ENCODE measurements at regions not wholly inside any gene's neighbourhood (a gene's known extent, or its start where the extent isn't known, plus 50 kb on each side); places are given as distances from the start of the nearest gene placed in this dataset.

DNA sequence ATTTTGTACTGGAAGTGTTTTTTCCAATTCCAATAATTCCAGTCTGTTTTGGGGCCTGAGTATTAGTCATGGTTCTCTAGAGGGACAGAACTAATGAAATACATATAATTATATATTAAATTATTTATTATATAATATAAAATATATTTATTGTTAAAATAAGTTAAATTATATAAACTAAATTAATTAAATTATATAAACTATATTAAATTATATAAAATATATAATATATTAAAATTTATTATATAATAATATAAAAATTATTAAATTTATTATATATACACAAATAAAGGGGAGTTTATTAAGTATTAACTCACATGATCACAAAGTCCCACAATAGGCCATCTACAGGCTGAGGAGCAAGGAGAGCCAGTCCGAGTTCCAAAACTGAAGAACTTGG is 253.4 kb upstream of the NETO1 start:
- Histone ChIP-seq H2AFZ (ENCODE audit: low read depth, low read length) (no peak overlapping the region), H3K36me3 (replicated peaks; ENCODE audit: low read depth, low read length) (no peaks in the 10 kb centered on the region), H3K4me2 (ENCODE audit: low read length) (no peak overlapping the region), H3K4me3 (ENCODE audit: low read length) (no peak overlapping the region), H3K27me3 (ENCODE audit: low read depth, low read length) (no peaks in the 10 kb centered on the region), H3K4me1 (ENCODE audit: low read length) (no peaks in the 10 kb centered on the region), H3K9ac (ENCODE audit: low read length) (no peak overlapping the region), H4K20me1 (ENCODE audit: insufficient read depth, low read length) (no peaks in the 10 kb centered on the region), H3K9me3 (ENCODE audit: insufficient read depth, low read length) (no peaks in the 10 kb centered on the region), H3K27ac (ENCODE audit: low read length) (no peak overlapping the region), H3K79me2 (ENCODE audit: low read length) (no peaks in the 10 kb centered on the region)
- no peak for TF ChIP-seq EZH2phosphoT487 (IDR thresholded peaks at IDR 0.05; ENCODE audit: low read depth)
- no peak for TF ChIP-seq CTCF (IDR thresholded peaks at IDR 0.05; ENCODE audit: low read depth, low read length)

DNA sequence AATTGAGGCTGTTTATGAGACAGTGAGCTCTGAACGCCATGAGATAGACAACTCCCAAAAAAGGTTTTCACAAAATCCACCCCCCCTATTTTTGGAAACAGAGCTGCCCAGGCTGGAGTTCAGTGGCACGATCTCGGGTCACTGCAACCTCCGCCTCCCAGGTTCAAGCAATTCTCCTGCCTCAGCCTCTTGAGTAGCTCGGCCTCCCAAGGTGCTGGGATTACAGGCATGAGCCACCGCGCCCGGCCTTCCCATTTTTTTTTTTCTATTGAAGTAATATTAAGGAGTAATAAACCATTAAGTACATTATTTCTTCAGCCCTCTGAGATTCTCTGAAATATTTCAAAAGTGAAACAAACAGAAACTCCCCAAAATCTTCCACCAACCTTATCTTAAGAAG is 252.8 kb upstream of the NETO1 start:
- Histone ChIP-seq H3K9ac (ENCODE audit: low read length) (no peak overlapping the region), H4K20me1 (ENCODE audit: insufficient read depth, low read length) (no peaks in the 10 kb centered on the region), H3K36me3 (replicated peaks; ENCODE audit: low read depth, low read length) (no peaks in the 10 kb centered on the region), H3K4me3 (ENCODE audit: low read length) (no peak overlapping the region), H2AFZ (ENCODE audit: low read depth, low read length) (no peak overlapping the region), H3K79me2 (ENCODE audit: low read length) (no peaks in the 10 kb centered on the region), H3K4me2 (ENCODE audit: low read length) (no peak overlapping the region), H3K9me3 (ENCODE audit: insufficient read depth, low read length) (no peaks in the 10 kb centered on the region), H3K27ac (ENCODE audit: low read length) (no peak overlapping the region), H3K4me1 (ENCODE audit: low read length) (0 out of 2 replicates have a peak, but pooled peaks cover under 1% of the 10 kb centered on the region), H3K27me3 (ENCODE audit: low read depth, low read length) (no peaks in the 10 kb centered on the region)
- no peak for TF ChIP-seq EZH2phosphoT487 (IDR thresholded peaks at IDR 0.05; ENCODE audit: low read depth)
- TF ChIP-seq CTCF (IDR thresholded peaks at IDR 0.05; ENCODE audit: low read depth, low read length) = no peak

DNA sequence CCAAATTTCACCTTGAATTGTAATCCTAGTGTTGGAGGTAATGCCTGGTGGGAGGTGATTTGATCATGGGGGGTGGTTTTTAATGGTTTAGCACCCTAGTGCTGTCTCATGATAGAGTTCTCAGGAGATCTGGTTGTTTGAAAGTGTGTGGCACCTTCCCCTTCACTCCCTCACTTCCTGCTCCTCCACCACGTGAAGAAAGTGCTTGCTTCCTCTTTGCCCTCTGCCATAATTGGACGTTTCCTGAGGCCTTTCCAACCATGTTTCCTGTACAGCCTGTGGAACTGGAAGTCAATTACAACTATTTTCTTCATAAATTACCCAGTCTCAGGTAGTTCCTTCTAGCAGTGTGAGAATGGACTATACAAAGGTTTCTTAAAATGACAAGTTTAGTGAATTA is 251.8 kb upstream of the NETO1 start:
- Histone ChIP-seq H3K27me3 (ENCODE audit: low read depth, low read length) (no peaks in the 10 kb centered on the region), H3K27ac (ENCODE audit: low read length) (no peak overlapping the region), H3K4me1 (ENCODE audit: low read length) (0 out of 2 replicates have a peak, but pooled peaks cover 3% of the 10 kb centered on the region), H3K9me3 (ENCODE audit: insufficient read depth, low read length) (no peaks in the 10 kb centered on the region), H3K79me2 (ENCODE audit: low read length) (no peaks in the 10 kb centered on the region), H3K4me2 (ENCODE audit: low read length) (no peak overlapping the region), H2AFZ (ENCODE audit: low read depth, low read length) (no peak overlapping the region; the same call in 1 of the 2 replicates), H4K20me1 (ENCODE audit: insufficient read depth, low read length) (no peaks in the 10 kb centered on the region), H3K9ac (ENCODE audit: low read length) (no peak overlapping the region), H3K36me3 (replicated peaks; ENCODE audit: low read depth, low read length) (no peaks in the 10 kb centered on the region), H3K4me3 (ENCODE audit: low read length) (no peak overlapping the region)
- no peak for TF ChIP-seq EZH2phosphoT487 (IDR thresholded peaks at IDR 0.05; ENCODE audit: low read depth)
- TF ChIP-seq CTCF (IDR thresholded peaks at IDR 0.05; ENCODE audit: low read depth, low read length) = no peak

DNA sequence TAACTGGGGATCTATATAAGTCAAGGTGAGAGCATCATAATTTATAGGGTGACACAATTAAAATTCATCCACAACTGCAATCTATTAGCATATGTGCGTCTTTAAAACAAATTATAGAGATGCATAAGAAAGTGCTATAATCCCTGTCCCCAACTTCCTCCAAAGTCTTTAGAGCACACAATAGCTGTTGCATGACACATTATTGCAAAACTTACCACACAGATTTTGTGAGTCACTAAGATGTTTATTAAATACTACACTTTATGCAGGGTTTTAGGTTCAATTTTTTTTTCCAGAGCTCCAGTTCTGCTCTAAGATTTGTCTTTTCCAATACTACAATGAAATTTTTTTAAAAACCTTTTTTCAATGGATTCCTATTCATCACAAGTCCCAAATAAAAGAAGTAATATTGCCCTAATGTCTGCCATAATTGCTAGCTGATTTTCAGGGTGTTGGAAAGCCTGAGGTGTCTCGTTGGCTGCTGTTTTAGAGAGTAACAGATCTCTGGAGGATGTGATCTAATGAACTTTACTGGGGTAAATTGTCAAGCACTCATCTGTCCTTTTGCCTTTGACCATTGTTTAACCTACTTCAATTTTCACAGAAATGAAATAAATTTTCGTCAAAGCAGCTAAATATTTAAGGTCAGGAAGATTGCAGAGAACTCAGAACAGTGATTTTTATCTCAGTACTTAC is 250.5 kb upstream of the NETO1 start:
- Histone ChIP-seq H3K27me3 (ENCODE audit: low read depth, low read length) (no peaks in the 10 kb centered on the region), H3K9ac (ENCODE audit: low read length) (no peak overlapping the region), H3K36me3 (replicated peaks; ENCODE audit: low read depth, low read length) (no peaks in the 10 kb centered on the region), H2AFZ (ENCODE audit: low read depth, low read length) (no peak overlapping the region), H3K27ac (ENCODE audit: low read length) (no peak overlapping the region), H4K20me1 (ENCODE audit: insufficient read depth, low read length) (no peaks in the 10 kb centered on the region), H3K4me1 (ENCODE audit: low read length) (0 out of 2 replicates have a peak, but pooled peaks cover 3% of the 10 kb centered on the region), H3K79me2 (ENCODE audit: low read length) (no peaks in the 10 kb centered on the region), H3K4me2 (ENCODE audit: low read length) (no peak overlapping the region), H3K9me3 (ENCODE audit: insufficient read depth, low read length) (no peaks in the 10 kb centered on the region), H3K4me3 (ENCODE audit: low read length) (no peak overlapping the region)
- TF ChIP-seq CTCF (IDR thresholded peaks at IDR 0.05; ENCODE audit: low read depth, low read length) = no peak
- no peak for TF ChIP-seq EZH2phosphoT487 (IDR thresholded peaks at IDR 0.05; ENCODE audit: low read depth)

Data from OCI-LY3 (cell line).